MM.1S (cell line): ENCODE measurements at regions not wholly inside any gene's neighbourhood (a gene's known extent, or its start where the extent isn't known, plus 50 kb on each side); places are given as distances from the start of the nearest gene placed in this dataset.

Experiments used
- EZH2 ChIP-seq: fragments of 300-600 bp; sonication (generic); optimal IDR thresholded peaks from 2 replicates; pipeline ENCODE3; 2017; ENCODE audit warnings: low read depth, mild to moderate bottlenecking, antibody characterized with exemption, low read length, mixed read lengths
- EZH2phosphoT487 ChIP-seq: fragments of 300-600 bp; sonication (generic); IDR thresholded peaks from 2 replicates; pipeline ENCODE4 v1.6.1; 2018; ENCODE audit warnings: antibody characterized with exemption, low read length
- TF ChIP-seq, protein P1 (sequence below): fragments of 300-600 bp; sonication (generic); IDR thresholded peaks from 2 replicates; pipeline ENCODE4 v1.5.1; 2016; ENCODE audit warnings: antibody characterized with exemption, low read length, mixed read lengths

DNA sequence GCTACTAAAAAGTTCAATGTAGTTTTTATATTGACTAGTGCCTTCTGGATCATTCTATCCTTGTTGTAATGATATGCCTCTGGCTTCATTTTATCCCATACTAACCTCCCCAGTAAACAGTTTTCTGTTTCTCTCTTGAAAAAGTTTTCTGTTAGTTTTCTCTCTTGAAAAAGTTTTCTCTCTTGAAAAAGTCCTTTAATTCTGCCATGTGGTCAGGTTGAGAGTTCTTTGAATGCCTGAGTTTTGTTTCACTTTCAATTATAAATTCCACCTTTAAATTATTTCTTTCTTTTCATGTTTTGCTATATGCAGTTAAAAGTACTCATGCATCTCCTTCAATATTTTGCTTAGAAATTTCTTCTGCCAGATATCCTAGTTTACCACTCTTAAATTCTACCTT is 1139.6 kb downstream of the STPG2 start:
- TF ChIP-seq, protein P1, sequence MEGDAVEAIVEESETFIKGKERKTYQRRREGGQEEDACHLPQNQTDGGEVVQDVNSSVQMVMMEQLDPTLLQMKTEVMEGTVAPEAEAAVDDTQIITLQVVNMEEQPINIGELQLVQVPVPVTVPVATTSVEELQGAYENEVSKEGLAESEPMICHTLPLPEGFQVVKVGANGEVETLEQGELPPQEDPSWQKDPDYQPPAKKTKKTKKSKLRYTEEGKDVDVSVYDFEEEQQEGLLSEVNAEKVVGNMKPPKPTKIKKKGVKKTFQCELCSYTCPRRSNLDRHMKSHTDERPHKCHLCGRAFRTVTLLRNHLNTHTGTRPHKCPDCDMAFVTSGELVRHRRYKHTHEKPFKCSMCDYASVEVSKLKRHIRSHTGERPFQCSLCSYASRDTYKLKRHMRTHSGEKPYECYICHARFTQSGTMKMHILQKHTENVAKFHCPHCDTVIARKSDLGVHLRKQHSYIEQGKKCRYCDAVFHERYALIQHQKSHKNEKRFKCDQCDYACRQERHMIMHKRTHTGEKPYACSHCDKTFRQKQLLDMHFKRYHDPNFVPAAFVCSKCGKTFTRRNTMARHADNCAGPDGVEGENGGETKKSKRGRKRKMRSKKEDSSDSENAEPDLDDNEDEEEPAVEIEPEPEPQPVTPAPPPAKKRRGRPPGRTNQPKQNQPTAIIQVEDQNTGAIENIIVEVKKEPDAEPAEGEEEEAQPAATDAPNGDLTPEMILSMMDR = no peak
- TF ChIP-seq EZH2 = no peak
- no peak for TF ChIP-seq EZH2phosphoT487
